Pons (tissue), 1 donor: ENCODE measurements at regions not wholly inside any gene's neighbourhood (a gene's known extent, or its start where the extent isn't known, plus 50 kb on each side); places are given as distances from the start of the nearest gene placed in this dataset.
A peak's percentile ranks its signal among the peaks of the same experiment; 100 is the strongest.

ENCODE experiments used
- DNase-seq: peaks from one replicate; pipeline ENCODE4 v3.0.0-alpha.2; 2016; ENCODE audit warnings: low spot score

GRCh38 chr7:96484845-96485244 is 162.9 kb upstream of the SLC25A13 start:
- no peak for DNase-seq

- DNase-seq, result no peak
These were observed 162.2 kb upstream of the SLC25A13 start for GRCh38 chr7:96484091-96484490.

GRCh38 chr7:96481796-96482195 is 159.9 kb upstream of the SLC25A13 start:
- no peak for DNase-seq

- DNase-seq, result no peak
These were observed 157.2 kb upstream of the SLC25A13 start for GRCh38 chr7:96479015-96479645.

GRCh38 chr7:96471606-96472005 is 149.7 kb upstream of the SLC25A13 start:
- no peak for DNase-seq

GRCh38 chr7:96452146-96452545 is 130.2 kb upstream of the SLC25A13 start:
- no peak for DNase-seq

- no peak for DNase-seq
These were observed 127.2 kb upstream of the SLC25A13 start for GRCh38 chr7:96449094-96449493.

- no peak for DNase-seq
These were observed 125.3 kb upstream of the SLC25A13 start for GRCh38 chr7:96447109-96447645.

GRCh38 chr7:96441436-96442084 is 119.7 kb upstream of the SLC25A13 start:
- DNase-seq, result no peak

GRCh38 chr7:96440328-96440727 is 118.4 kb upstream of the SLC25A13 start:
- no peak for DNase-seq

GRCh38 chr7:96436880-96437279 is 115.0 kb upstream of the SLC25A13 start:
- no peak for DNase-seq

- no peak for DNase-seq
These were observed 108.5 kb upstream of the SLC25A13 start for GRCh38 chr7:96430356-96430755.

- DNase-seq, result no peak
These were observed 105.2 kb upstream of the SLC25A13 start for GRCh38 chr7:96427143-96427542.

- no peak for DNase-seq
These were observed 104.8 kb upstream of the SLC25A13 start for GRCh38 chr7:96426685-96427084.

- DNase-seq, result no peak
These were observed 104.1 kb upstream of the SLC25A13 start for GRCh38 chr7:96426027-96426426.

- no peak for DNase-seq
These were observed 102.5 kb upstream of the SLC25A13 start for GRCh38 chr7:96424411-96424810.

- no peak for DNase-seq
These were observed 100.5 kb upstream of the SLC25A13 start for GRCh38 chr7:96422388-96422787.

- no peak for DNase-seq
These were observed 96.7 kb upstream of the SLC25A13 start for GRCh38 chr7:96418581-96418980.

GRCh38 chr7:96417784-96418183 is 95.9 kb upstream of the SLC25A13 start:
- DNase-seq, result no peak

GRCh38 chr7:96416599-96416998 is 94.7 kb upstream of the SLC25A13 start:
- DNase-seq, result no peak

- DNase-seq, result no peak
These were observed 94.2 kb upstream of the SLC25A13 start for GRCh38 chr7:96416116-96416515.

GRCh38 chr7:96415293-96415940 is 93.5 kb upstream of the SLC25A13 start:
- DNase-seq, result no peak

- peak; percentile 81 for DNase-seq
These were observed 93.0 kb upstream of the SLC25A13 start for GRCh38 chr7:96414931-96415292.
